ENCODE measurements at regions not wholly inside any gene's neighbourhood (a gene's known extent, or its start where the extent isn't known, plus 50 kb on each side); places are given as distances from the start of the nearest gene placed in this dataset.
"Not testable (repeated sequence)": the region's sequence is repeated elsewhere in the genome, so short reads cannot be mapped to it uniquely, and the experiment has no call there.

DNA sequence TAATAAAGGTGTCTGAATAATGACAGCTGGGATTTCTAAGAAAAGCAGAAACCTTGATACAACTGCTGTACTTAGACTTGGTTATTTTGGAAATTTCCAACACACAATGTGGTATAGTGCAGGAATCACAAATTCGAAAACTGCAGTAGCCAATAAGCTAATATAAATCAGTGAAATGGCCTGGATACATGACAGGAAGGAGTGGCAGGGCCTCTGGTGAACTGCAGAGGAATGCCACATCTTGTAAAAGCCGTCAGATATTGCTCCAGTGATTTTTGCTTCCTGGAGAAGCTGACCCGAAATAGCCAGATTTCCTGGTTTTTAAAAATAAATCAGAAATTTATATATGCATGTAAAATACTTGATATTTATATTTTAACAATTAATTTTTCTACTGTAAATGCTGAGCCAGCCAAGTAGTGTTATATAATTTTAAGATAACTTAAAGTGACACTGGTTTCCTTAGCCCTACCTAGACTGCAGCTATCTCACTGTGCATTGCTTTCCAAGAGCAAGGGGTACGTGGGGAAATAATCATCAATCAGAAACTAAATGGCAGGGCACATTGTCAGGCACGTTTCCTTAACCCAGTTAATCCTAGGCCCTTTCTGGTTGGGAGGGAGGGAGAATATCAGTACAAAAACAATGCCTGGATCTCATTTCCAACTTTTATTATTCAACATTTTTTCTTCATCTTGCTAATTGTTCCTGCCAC lies 182.4 kb downstream of the RASEF start:
- DNase-seq: no peak

DNA sequence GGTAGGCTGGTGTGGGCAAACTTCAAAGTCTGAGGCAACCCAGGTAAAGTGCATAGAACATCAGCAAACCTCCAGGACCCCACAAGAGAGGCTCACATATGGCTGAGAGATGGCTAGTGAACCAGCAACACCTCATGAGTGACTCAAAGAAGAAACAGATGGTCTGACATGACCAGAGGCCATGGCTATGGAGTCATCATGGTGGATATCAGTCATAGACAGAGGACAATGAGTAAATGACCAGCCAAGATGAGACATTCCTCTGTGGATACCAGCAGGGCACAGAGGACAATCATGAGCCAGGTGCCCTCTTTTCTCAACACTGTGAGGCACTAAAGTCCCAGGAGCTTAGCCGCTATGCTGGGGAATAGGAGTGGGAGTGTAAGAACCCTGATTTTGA lies 180.8 kb downstream of the RASEF start:
- no peak for DNase-seq

DNA sequence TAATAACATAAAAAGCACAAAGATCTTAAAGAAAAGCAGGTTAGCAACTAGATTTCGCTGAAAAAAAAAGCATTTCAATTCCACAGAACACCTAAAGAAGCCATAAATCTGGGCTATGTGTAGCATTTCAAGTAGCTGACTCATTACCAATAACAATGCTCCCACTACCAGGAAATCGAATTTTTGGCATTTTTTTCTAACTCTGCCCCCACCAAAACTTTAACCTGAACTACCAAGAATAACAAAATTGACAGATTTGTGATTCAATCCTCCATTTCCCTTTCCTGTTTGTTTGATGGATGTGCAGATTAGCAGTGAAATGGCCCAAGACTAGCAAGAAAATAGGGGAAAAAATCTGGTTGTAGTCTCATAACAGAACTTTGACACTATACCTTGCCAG lies 180.2 kb downstream of the RASEF start:
- no peak for DNase-seq

DNA sequence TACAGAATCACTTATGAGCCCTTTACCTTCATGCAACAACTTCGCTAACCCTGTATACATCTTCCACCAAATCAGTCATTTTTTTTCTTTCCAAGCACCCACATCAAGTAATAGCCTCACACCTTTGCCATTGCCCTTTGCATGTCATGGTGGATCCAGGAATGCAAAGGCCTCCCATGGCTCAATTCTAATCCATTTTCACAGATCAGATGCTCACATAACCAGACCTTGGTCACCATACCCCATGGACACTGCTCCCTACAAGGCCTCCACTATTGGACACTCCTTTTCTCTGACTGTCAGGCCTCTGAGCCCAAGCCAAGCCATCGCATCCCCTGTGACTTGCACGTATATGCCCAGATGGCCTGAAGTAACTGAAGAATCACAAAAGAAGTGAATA lies 179.5 kb downstream of the RASEF start:
- DNase-seq: no peak

DNA sequence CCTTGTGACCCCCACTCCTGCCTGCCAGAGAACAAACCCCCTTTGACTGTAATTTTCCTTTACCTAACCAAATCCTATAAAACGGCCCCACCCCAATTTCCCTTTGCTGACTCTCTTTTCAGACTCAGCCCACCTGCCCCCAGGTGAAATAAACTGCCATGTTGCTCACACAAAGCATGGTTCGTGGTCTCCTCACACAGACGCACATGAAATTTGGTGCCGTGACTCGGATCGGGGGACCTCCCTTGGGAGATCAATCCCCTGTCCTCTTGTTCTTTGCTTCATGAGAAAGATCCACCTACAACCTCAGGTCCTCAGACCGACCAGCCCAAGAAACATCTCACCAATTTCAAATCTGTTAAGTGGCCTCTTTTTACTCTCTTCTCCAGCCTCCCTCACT lies 179.0 kb downstream of the RASEF start:
- not testable (repeated sequence) for DNase-seq

DNA sequence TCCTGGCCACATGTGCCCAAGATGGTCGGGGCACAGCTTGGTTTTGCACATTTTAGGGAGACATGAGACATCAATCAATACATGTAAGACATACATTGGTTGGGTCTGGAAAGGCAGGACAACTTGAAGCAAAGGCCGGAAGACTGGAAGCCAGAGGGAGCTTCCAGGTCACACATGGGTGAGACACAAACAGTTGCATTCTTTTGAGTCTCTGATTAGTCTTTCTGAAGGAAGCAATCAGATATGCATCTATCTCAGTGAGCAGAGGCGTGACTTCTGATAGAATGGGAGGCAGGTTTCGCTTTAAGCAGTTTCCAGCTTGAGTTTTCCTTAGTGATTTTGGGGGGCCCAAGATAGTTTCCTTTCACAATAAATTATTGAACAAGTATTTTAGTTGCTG lies 172.5 kb downstream of the RASEF start:
- DNase-seq: no peak

DNA sequence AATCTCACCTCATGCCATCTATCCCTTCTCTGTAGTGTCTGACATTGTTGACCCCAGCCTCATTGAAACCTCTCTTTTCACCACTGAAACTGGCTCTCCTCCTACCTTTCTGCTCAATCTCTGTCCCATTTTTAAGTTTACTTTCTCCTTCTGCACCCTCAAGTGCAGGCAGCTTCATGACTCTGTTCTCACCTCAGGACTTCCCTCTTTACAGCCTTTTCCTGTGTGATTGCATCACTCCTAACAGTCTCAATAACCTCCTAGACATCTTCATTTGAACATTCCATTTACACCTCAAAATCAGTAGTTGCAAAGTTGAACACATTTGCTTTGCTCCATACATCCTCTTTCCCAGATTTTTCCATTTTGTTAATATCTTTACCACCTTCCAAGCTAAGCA lies 172.1 kb downstream of the RASEF start:
- DNase-seq: no peak

DNA sequence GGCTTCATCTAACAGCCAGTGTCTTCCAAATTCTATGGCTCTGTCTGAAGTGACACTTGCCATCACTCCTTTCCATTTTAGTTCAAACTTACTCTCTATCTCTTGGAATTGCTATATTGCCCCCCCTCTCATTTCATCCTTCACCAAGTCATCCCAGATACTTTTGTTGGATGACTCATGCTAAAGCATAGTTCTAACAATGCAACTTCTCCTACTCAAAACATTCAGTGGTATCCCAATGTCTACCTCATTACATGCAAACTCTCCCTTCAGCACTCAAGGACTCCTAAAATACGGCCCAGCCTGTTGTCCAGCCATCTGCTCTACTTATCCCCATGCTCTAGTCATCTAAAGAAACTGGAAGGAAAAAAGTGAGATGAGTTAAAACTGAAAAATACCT lies 171.6 kb downstream of the RASEF start:
- DNase-seq: no peak

DNA sequence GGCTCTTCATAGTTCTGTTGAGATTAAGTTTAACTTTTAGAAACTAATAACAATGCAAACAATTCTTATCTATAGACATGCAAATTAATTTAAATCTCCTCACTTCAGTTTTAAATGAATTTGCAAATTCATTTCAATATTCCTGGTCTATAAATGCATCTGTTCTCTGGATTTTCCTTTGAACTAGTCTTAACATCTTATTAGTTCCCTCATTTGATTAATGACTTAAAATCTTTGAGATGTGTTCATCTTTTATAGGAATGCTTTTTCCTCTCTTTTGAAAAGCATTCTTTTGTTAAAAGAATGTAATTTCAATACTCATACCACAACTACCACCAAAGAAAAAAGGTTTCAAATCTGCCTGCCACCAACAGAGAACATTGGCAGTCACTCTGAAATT lies 169.4 kb downstream of the RASEF start:
- DNase-seq: no peak

DNA sequence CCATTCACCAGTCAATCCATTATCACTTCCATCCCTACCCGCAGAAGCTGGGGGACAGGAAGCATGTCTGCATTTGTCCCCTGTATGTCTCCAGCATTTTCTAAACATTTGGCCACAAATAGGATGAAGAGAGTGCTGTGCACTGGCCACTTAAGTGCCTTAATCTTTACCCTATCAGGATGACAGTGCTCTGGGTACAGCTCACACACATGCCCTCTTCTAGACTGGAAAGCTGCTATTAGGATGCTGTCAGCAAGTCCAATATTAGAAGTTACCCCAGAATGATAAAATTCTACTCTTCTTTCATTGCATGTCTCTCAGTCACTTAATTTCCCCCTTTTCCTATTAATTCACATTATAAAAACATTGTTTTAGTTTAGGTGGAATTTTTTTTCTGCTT lies 168.4 kb downstream of the RASEF start:
- no peak for DNase-seq

DNA sequence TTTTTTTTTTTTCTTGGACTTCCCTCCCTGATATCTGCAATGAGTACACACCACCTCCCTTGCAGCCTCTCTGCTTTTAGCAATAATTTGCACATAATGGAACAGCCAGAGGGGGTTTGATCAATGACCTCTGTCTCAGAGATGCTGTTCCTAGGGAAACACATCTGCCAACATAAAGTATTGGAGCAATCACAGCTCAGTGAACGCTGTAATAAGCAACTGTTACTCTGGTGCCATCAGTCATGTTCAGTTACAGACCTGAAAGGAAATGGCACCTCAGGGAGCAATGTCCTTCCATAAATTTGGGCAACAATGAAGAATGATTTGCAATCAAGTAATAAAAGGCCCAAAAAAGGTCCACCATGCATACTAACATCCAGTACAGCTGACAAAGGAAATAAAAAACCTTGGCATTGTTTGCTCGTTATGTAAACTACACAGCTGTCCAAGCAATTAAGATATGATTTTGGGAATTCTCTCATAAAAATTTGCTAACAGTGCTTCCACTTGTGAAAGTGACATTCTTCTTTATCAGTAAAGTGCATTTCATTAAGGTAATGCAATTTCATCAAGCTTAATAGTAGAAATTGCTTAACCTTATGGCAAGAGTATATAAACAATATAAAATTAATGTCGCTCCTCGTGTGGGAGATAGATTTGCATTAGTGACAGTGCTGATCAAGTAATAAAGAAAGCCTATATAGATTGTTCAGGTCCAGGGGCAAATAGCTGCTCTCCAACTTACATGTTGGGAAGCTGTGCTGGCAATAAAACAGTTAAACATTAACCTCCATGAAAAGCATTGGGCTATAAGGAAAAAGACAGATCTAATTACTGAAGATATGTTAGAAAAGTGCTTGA lies 167.8 kb downstream of the RASEF start:
- DNase-seq: no peak

DNA sequence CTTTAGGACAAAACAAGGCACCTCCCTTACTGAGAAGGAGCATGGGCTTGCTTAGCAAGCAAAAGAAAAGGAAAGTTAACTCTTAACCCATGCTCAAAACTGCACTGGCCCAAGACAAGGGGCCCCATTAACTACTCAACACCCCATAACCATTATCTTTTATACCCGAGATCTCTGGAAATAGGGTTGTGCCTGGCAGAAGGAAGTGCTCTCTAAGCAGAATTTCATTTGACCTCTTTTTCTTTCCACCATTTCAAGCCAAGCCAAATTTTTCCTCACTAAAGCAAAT lies 167.2 kb downstream of the RASEF start:
- no peak for DNase-seq

DNA sequence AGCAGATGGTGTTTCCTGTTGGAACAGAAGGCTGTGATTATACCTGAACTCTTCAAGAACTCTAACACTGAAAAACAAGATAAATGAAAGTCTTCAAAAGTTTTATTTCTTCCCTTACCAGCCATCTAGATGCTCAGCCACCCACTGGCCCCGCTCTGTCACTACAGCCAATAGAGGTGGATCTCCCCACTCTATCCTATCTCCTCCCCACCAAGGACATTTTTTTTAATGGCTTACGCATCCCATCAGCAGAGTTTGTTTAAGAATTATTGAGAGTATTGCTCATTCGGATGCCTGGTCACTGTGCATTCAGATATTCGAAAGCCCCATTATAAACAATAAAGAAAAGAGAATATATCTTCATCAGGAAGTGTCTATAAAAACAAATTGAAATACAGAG lies 159.4 kb downstream of the RASEF start:
- no peak for DNase-seq

DNA sequence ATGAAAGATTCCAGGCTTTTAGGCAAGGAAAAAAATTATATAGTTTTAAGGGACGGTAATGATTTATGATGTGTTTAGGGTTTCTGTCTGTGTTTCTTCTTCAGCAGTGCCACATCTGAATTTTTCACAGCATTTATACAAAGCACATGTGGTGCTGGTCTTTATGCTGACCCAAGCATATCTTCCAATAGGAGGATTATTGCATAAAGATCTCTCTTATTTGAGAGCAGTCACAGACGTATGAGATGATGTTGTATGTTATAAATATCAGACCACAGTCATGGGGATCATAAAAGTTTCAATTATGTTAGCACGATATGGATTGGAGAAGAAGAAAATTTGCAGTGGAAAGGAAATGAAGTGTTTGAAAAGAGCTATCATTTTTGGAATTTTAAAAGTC lies 150.9 kb downstream of the RASEF start:
- no peak for DNase-seq

DNA sequence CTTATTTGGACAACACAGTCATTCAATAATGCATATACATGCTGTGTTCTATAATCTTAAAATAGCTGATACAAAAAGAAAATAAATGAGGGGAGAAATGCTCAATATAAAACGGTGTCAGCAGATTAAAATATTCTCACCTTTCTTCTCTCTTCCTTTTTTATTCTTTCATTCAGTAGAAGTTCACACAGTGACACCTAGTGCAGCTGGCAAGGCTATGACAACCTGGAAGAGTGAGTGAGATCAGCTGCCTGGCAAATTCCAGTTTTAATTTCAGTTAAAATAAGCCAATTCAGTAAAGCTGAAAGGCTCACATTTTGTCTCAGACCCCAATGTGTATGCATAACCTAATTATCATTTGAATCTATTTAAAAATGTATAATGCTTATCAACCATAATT lies 150.3 kb downstream of the RASEF start:
- DNase-seq: no peak

DNA sequence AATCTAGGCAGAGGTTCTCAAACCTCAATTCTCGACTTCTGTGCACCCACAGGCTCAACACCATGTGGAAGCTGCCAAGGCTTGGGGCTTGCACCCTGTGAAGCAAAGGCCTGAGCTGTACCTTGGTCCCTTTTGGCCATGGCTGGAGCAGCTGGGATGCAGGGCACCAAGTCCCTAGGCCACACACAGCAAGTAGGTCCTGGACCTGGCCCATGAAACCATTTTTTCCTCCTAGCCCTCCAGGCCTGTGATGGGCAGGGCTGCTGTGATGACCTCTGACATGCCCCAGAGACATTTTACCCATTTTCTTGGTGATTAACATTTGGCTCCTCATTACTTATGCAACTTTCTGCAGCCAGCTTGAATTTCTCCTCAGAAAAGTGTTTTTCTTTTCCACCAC lies 146.7 kb downstream of the RASEF start:
- not testable (repeated sequence) for DNase-seq

DNA sequence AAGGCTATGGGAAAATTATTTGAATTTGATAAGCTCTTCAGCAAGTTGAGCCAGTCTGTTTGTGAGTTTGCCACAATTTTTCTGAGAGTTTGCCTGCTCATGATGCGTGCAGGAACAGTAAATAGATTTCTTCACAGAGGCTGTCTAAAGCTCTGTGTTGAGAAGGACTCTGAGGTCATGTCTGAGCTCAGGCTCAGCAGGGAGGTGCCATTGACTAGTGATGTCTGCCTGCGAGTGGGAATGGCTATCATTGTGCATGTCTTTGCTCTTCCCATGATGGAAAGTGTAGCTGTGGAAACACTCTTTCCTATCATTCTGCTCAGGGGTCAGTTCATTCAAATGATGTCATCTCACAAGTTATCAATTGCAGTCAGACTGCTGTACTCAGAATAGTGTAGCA lies 142.8 kb downstream of the RASEF start:
- DNase-seq: no peak

DNA sequence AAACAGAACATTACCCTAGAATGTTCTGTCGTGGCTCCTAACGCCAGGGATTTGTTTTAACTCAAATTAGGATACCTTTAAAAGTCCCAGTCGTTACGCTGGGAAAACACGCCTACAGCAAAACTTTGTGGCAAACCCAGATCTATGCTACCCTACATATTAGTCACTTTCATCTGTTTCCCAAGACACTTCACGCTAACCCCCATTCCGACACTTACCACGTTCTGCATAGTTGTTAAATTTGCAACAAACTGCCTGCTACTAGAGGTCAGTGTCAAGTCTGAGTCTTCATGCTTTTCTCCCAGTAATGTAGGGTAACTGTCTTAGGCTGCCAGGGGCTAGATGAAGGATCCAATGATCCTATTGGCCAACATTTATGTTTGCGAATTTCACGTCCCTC lies 140.3 kb downstream of the RASEF start:
- DNase-seq: no peak

DNA sequence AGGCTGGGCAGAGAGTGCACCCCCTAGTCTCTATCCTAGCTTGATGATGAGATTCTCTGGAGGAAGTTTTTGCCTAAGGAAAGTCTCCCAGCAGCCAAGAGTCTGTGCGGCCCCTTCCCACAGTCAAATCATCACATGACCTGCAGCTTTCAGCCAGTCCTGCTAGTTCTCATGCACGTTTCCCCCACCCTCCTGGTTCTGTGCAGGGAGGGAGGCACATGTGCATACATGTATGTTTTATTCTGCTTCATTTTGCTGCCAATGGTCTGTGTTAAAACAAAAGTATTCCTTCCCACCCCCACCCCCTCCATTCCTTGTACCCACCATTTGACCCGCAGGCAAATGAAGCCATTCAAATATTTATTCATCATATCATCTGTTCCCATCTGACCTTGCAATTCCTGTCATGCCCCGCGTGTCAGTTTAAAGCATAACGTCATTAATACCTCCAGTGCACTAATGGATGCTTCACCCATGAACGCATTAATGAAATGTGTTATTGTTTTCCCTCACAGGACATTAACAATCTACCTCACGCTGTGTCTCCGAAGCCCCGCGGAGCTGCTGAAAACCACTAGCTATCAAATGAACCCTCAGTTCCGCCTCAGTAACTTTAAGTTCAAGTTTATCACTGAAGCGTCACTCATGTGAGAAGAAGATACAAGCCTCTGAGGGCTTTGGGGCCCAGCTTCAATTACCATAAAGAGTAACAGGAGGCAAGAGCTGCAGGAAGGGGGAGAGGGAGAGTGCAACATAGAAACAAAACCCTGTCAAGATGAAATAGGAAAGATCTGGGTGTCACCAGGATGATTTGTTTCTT lies 139.6 kb downstream of the RASEF start:
- DNase-seq: no peak

DNA sequence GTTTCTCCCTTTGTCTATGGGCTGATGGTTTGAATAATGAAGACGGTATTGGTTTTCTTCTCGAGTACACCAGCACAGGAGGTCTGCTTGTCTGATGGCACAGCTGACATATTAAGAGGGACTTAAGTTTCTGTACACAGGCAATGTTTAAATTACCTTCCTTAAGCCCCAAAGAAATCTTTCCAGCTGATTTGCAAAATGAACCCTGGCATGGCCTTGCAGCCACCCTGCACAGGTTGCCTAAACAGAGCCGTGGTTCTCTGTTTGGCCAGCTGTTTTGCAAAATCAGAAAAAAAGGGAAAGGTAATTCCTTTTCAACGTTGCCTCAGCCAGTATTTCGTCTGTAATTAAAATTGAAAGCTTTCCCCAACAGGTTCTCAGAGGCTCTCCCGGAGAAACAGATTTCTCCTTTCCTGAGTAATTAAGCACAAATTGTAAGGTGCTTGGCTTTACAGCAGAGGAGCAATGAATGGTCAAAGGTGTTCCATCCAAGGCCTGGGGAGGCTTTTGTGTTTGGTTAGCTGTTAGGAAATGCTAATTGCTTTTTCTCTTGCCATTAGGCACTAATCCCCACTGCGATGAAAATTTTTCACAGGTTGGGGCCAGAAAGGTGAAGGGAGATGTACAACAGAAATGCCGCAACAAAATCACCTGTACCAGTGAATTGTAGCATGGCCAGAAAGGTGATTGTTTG lies 138.9 kb downstream of the RASEF start:
- no peak for DNase-seq

All from inflammatory macrophage treated with lipopolysaccharide for 1 hour (primary cell).